ENCODE measurements at regions not wholly inside any gene's neighbourhood (a gene's known extent, or its start where the extent isn't known, plus 50 kb on each side); places are given as distances from the start of the nearest gene placed in this dataset.
"Not testable (repeated sequence)": the region's sequence is repeated elsewhere in the genome, so short reads cannot be mapped to it uniquely, and the experiment has no call there.

- in situ Hi-C loops (cut with MboI; ENCODE audit: low pct_unique_long_range_greater_than_20kb, low sequenced_read_pairs, unreplicated experiment) = no loop called here
- TF ChIP-seq, protein P1, sequence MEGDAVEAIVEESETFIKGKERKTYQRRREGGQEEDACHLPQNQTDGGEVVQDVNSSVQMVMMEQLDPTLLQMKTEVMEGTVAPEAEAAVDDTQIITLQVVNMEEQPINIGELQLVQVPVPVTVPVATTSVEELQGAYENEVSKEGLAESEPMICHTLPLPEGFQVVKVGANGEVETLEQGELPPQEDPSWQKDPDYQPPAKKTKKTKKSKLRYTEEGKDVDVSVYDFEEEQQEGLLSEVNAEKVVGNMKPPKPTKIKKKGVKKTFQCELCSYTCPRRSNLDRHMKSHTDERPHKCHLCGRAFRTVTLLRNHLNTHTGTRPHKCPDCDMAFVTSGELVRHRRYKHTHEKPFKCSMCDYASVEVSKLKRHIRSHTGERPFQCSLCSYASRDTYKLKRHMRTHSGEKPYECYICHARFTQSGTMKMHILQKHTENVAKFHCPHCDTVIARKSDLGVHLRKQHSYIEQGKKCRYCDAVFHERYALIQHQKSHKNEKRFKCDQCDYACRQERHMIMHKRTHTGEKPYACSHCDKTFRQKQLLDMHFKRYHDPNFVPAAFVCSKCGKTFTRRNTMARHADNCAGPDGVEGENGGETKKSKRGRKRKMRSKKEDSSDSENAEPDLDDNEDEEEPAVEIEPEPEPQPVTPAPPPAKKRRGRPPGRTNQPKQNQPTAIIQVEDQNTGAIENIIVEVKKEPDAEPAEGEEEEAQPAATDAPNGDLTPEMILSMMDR (IDR thresholded peaks at IDR 0.05; ENCODE audit: extremely low read depth, insufficient read depth, missing control alignments) = no peak
- peak; percentile 7 for DNase-seq (ENCODE audit: low spot score)
These were observed 219.6 kb downstream of the ETAA1 start for GRCh38 chr2:67616749-67617148.

GRCh38 chr2:67619204-67619603 lies 222.1 kb downstream of the ETAA1 start:
- no peak for DNase-seq (ENCODE audit: low spot score)
- TF ChIP-seq, protein P1 (IDR thresholded peaks at IDR 0.05; ENCODE audit: extremely low read depth, insufficient read depth, missing control alignments) = no peak
- in situ Hi-C loops (cut with MboI; ENCODE audit: low pct_unique_long_range_greater_than_20kb, low sequenced_read_pairs, unreplicated experiment) = no loop called here

- in situ Hi-C loops (cut with MboI; ENCODE audit: low pct_unique_long_range_greater_than_20kb, low sequenced_read_pairs, unreplicated experiment); DNase-seq (ENCODE audit: low spot score): not testable (repeated sequence)
These were observed 226.6 kb downstream of the ETAA1 start for GRCh38 chr2:67623741-67624140.

DNA sequence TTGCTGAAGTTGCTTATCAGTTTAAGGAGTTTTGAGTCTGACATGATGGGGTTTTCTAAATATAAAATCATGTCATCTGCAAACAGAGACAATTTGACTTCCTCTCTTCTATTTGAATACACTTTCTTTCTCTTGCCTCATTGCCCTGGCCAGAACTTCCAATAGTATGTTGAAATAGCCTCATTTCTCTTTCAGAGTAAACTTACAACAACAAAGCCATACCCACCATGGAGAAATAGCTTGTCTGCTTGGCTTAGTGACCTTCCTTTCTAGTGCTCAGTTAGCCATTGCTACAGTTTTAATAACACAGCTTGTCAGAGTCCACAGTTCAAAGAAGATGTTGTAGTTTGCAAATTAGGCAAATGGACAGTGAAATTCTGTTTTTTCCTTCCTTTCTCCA lies 228.0 kb downstream of the ETAA1 start:
- DNase-seq (ENCODE audit: low spot score) = no peak
- TF ChIP-seq, protein P1 (IDR thresholded peaks at IDR 0.05; ENCODE audit: extremely low read depth, insufficient read depth, missing control alignments) = no peak
- in situ Hi-C loops (cut with MboI; ENCODE audit: low pct_unique_long_range_greater_than_20kb, low sequenced_read_pairs, unreplicated experiment) = no loop called here

GRCh38 chr2:67625690-67626475 lies 228.8 kb downstream of the ETAA1 start:
- in situ Hi-C loops (cut with MboI; ENCODE audit: low pct_unique_long_range_greater_than_20kb, low sequenced_read_pairs, unreplicated experiment) = no loop called here
- TF ChIP-seq, protein P1 (IDR thresholded peaks at IDR 0.05; ENCODE audit: extremely low read depth, insufficient read depth, missing control alignments) = no peak
- no peak for DNase-seq (ENCODE audit: low spot score)

- in situ Hi-C loops (cut with MboI; ENCODE audit: low pct_unique_long_range_greater_than_20kb, low sequenced_read_pairs, unreplicated experiment) = no loop called here
- TF ChIP-seq, protein P1 (IDR thresholded peaks at IDR 0.05; ENCODE audit: extremely low read depth, insufficient read depth, missing control alignments) = no peak
- no peak for DNase-seq (ENCODE audit: low spot score)
These were observed 229.5 kb downstream of the ETAA1 start for GRCh38 chr2:67626656-67627055.

DNA sequence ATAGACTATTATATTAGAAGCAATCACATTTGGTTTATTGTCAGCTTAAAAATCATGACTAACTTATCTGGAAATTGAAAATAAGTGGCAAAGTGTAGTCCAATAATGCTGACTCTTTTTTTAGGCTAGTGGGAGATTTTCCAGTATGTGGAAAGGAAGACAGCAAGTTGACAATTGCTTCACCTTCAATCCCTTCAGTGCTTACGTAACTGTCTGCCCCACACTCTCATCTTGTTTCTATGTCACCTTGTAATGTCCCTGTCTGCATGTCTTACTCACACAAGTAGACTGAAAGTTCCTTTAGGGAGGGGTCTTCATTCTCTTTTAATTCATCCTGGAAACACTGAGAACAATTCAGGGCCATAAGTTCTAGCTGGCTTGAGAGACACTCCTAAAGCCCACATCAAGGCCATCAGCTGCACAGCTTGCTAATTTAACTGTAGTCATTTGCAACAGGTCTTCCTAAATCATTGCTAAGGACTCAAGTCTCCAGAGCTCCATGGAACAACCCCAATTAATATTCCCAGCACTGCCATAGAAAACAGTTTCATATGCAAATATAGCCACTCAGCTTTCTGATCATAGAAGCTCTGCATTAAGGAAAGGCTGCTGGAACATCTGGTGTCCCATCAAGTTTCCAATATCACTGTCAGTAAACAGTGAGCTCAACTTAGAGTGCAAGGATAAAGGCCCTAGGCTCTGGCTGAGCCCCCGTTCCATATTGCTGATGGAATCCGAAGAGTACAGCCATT lies 230.5 kb downstream of the ETAA1 start:
- no peak for DNase-seq (ENCODE audit: low spot score)
- TF ChIP-seq, protein P1 (IDR thresholded peaks at IDR 0.05; ENCODE audit: extremely low read depth, insufficient read depth, missing control alignments) = no peak
- in situ Hi-C loops (cut with MboI; ENCODE audit: low pct_unique_long_range_greater_than_20kb, low sequenced_read_pairs, unreplicated experiment) = no loop called here
